ENCODE measurements at regions not wholly inside any gene's neighbourhood (a gene's known extent, or its start where the extent isn't known, plus 50 kb on each side); places are given as distances from the start of the nearest gene placed in this dataset.

- H3K27ac Mint-ChIP-seq: no peak overlapping the region
- no peak for ATAC-seq
- no peaks in the 10 kb centered on the region for H3K36me3 ChIP-seq (ENCODE audit: control insufficient read depth, insufficient read depth, low read length)
- H3K27me3 ChIP-seq (ENCODE audit: control insufficient read depth, insufficient read depth, low read length): no peaks in the 10 kb centered on the region
- peaks cover 6% of the 10 kb centered on the region for H3K9me3 ChIP-seq (ENCODE audit: control insufficient read depth, insufficient read depth, low read length)
- H3K4me1 Mint-ChIP-seq: no peaks in the 10 kb centered on the region
- intact Hi-C loops (cut with micrococcal nuclease): no loop called here
- H3K27ac ChIP-seq (ENCODE audit: low read length): no peak overlapping the region
- TF ChIP-seq, protein P1, sequence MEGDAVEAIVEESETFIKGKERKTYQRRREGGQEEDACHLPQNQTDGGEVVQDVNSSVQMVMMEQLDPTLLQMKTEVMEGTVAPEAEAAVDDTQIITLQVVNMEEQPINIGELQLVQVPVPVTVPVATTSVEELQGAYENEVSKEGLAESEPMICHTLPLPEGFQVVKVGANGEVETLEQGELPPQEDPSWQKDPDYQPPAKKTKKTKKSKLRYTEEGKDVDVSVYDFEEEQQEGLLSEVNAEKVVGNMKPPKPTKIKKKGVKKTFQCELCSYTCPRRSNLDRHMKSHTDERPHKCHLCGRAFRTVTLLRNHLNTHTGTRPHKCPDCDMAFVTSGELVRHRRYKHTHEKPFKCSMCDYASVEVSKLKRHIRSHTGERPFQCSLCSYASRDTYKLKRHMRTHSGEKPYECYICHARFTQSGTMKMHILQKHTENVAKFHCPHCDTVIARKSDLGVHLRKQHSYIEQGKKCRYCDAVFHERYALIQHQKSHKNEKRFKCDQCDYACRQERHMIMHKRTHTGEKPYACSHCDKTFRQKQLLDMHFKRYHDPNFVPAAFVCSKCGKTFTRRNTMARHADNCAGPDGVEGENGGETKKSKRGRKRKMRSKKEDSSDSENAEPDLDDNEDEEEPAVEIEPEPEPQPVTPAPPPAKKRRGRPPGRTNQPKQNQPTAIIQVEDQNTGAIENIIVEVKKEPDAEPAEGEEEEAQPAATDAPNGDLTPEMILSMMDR (IDR thresholded peaks at IDR 0.05): no peak
- no peaks in the 10 kb centered on the region for H3K27me3 Mint-ChIP-seq (ENCODE audit: low read depth in 2 of 2)
- no peak overlapping the region for H3K4me3 Mint-ChIP-seq
- DNase-seq: no peak
- peaks cover 13 to 18% of the 10 kb centered on the region in 2 donors for H3K9me3 Mint-ChIP-seq
- H3K4me3 ChIP-seq (ENCODE audit: low read length): no peak overlapping the region
- peaks cover 20% of the 10 kb centered on the region for H3K36me3 Mint-ChIP-seq
- H3K4me1 ChIP-seq (ENCODE audit: control insufficient read depth, insufficient read depth, low read length): no peaks in the 10 kb centered on the region
Observed at GRCh38 chr12:16763901-16764300, 157.9 kb upstream of the LMO3 start.

DNA sequence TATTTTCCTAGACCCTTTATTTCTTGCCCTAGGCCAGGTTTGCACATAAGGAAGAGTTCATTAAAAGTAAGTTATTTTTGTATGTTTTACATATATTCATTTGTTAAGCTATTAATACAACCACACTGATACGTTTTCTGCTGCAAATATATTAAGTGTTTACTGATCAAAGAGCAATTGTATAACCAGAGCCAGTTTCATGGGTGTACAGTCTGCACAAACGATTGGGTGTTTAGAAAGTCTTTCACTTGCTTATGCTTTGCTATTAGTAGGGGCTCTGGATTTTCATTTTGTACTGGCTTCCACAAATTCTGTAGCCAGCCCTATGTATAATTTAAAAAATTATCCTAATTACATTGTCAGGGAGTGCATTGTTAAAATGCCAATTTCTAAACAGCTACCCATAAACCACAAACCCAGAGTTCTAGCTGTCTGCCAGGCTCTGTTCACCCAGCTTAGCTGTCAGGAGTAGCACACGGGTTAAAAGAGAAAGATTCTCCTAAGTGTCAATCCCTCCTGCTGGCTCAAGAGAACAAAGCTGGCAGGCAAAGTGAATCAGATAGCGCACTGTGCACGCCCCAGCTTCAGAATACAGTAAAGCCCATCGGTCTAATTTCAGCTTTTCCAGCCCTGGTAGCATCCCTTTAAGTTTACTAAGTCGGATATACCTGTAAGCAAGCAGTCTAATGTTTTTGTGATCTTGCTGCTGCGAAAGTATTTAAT is 151.0 kb upstream of the LMO3 start:
- Histone ChIP-seq H3K27ac (ENCODE audit: low read length) (no peak overlapping the region), H3K4me3 (ENCODE audit: low read length) (no peak overlapping the region), H3K4me1 (ENCODE audit: control insufficient read depth, insufficient read depth, low read length) (no peaks in the 10 kb centered on the region), H3K36me3 (ENCODE audit: control insufficient read depth, insufficient read depth, low read length) (no peaks in the 10 kb centered on the region), H3K27me3 (ENCODE audit: control insufficient read depth, insufficient read depth, low read length) (no peaks in the 10 kb centered on the region), H3K9me3 (ENCODE audit: control insufficient read depth, insufficient read depth, low read length) (peaks cover 6% of the 10 kb centered on the region)
- intact Hi-C loops (cut with micrococcal nuclease): no loop called here
- Mint-ChIP-seq H3K9me3 (peaks cover 10 to 13% of the 10 kb centered on the region in 2 donors), H3K27me3 (ENCODE audit: low read depth in 2 of 2) (no peaks in the 10 kb centered on the region), H3K36me3 (peaks cover 7% of the 10 kb centered on the region), H3K27ac (no peak overlapping the region), H3K4me3 (no peak overlapping the region), H3K4me1 (no peaks in the 10 kb centered on the region)
- TF ChIP-seq, protein P1 (IDR thresholded peaks at IDR 0.05): no peak
- ATAC-seq: no peak
- 64% methylated on average over 7 of the region's 8 CpGs for WGBS (ENCODE audit: insufficient coverage)
- no peak for DNase-seq

DNA sequence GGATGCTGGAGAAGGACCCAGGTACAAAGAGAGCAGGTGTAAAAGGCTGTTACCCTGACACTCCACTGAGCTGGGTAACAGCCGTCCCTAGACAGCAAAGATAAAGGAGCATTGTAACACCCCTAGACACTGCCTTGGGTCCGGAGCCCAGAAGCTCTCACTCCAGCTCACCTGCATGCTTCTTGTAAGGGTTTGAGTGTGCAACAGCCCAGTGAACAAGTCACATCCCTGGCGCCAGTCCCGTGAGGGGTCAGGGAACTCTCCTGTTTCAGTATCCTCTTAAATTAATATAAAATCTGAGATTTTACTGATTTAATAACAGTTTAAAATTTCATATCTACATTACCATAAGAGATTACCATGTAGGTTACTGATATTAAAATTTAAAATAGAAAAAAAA is 124.8 kb upstream of the LMO3 start:
- Histone ChIP-seq H3K27ac (ENCODE audit: low read length) (no peak overlapping the region), H3K9me3 (ENCODE audit: control insufficient read depth, insufficient read depth, low read length) (peaks cover 3% of the 10 kb centered on the region), H3K4me3 (ENCODE audit: low read length) (no peak overlapping the region), H3K4me1 (ENCODE audit: control insufficient read depth, insufficient read depth, low read length) (no peaks in the 10 kb centered on the region), H3K36me3 (ENCODE audit: control insufficient read depth, insufficient read depth, low read length) (no peaks in the 10 kb centered on the region), H3K27me3 (ENCODE audit: control insufficient read depth, insufficient read depth, low read length) (no peaks in the 10 kb centered on the region)
- WGBS (ENCODE audit: insufficient coverage): 100% methylated on average over 2 of the region's 4 CpGs
- Mint-ChIP-seq H3K27ac (no peak overlapping the region), H3K9me3 (peaks cover 4 to 23% of the 10 kb centered on the region in 2 donors), H3K4me3 (no peak overlapping the region), H3K36me3 (no peaks in the 10 kb centered on the region), H3K27me3 (ENCODE audit: low read depth in 2 of 2) (no peaks in the 10 kb centered on the region), H3K4me1 (no peaks in the 10 kb centered on the region)
- DNase-seq (no peak), ATAC-seq (no peak)
- TF ChIP-seq, protein P1 (IDR thresholded peaks at IDR 0.05): no peak
- intact Hi-C loops (cut with micrococcal nuclease): no loop called here

- no peak overlapping the region for H3K27ac ChIP-seq (ENCODE audit: low read length)
- H3K36me3 Mint-ChIP-seq: no peaks in the 10 kb centered on the region
- TF ChIP-seq, protein P1 (IDR thresholded peaks at IDR 0.05): no peak
- no peaks in the 10 kb centered on the region for H3K27me3 ChIP-seq (ENCODE audit: control insufficient read depth, insufficient read depth, low read length)
- H3K4me3 Mint-ChIP-seq: no peak overlapping the region
- H3K4me1 Mint-ChIP-seq: no peaks in the 10 kb centered on the region
- ATAC-seq: no peak
- no peak overlapping the region for H3K27ac Mint-ChIP-seq
- no peaks in the 10 kb centered on the region for H3K36me3 ChIP-seq (ENCODE audit: control insufficient read depth, insufficient read depth, low read length)
- DNase-seq: no peak
- WGBS (ENCODE audit: insufficient coverage): no CpG with 5 or more reads among the region's 1 CpG
- no peak overlapping the region for H3K4me3 ChIP-seq (ENCODE audit: low read length)
- H3K27me3 Mint-ChIP-seq (ENCODE audit: low read depth in 2 of 2): no peaks in the 10 kb centered on the region
- peaks cover 3% of the 10 kb centered on the region for H3K9me3 ChIP-seq (ENCODE audit: control insufficient read depth, insufficient read depth, low read length)
- intact Hi-C loops (cut with micrococcal nuclease): no loop called here
- H3K4me1 ChIP-seq (ENCODE audit: control insufficient read depth, insufficient read depth, low read length): no peaks in the 10 kb centered on the region
- H3K9me3 Mint-ChIP-seq: peaks cover 4 to 14% of the 10 kb centered on the region in 2 donors
Observed at GRCh38 chr12:16726879-16727278, 120.9 kb upstream of the LMO3 start.
